ENCODE measurements at regions not wholly inside any gene's neighbourhood (a gene's known extent, or its start where the extent isn't known, plus 50 kb on each side); places are given as distances from the start of the nearest gene placed in this dataset.

DNA sequence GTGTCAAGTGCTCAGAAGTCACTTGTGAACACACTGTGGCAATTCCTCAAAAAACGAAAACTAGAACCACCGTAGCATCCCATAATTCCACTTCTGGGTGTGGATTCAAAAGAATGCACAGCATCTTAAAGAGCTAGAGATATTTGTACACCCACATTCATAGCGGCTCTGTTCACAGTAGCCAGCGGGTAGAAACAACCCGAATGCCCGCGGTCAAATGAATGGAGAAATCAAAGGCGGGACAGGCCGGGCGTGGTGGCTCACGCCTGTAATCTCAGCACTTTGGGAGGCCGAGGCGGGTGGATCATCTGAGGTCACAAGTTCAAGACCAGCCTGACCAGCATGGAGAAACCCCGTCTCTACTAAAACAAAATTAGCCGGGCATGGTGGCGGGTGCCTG is 337.5 kb downstream of the SEC14L1 start:
- no peak for DNase-seq

DNA sequence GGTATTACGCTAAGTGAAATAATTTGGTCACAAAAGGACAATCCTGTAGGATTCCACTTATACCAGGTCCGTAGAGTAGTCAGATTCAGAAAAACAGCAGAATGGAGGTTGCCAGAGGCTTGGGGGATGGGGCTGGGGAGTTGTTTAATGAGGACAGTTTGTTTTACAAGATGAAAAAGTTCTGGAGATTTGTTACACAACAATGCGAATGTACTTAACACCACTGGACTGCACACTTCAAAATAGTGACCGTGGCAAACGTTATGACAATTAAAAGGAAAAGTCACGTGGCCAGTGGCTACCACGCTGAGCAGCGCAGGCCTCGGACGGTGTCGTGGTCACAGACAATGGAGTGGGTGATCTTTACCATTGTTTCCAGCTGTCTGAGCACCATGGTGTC is 338.1 kb downstream of the SEC14L1 start:
- no peak for DNase-seq

DNA sequence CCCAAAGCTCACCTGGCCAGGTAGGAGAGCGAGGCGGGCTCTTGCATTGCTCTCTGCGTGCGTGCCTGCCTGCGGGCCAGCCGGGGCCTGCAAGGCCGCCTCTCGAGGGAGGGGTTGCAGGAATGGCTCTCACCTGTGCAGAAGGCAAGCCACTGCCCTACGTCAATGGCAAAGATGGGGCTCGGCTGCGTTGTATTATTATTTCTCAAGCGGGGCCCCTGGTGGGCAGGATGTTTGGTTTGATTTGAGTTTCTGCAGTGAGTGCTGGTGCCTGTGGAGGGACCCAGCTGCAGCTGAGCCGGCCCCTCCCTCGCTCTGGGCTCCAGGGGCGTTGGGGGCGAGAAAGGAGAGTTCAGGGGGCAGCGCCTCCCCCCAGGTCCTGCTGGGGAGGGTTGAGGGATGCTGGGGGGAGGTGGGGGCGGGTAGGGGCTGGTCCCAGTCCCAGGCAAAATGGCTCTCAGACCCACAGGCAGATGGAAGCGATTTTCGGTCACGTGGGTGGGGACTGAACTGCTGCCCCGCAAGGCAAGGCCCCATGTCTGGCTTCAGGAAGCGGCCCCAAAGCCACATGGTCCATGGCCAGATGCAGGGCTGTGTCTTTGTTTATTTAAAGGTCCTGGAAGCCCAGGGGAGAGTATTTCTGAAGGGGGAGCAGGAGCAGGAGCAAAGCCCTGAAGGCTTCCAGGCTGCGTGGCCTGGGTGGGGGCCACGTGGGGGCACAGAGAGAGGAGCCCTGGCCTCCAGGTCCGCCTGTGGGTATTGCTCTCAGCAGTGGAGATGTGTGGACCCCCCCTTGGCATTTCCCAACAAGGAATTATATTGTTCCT is 338.8 kb downstream of the SEC14L1 start:
- DNase-seq: peak; percentile 56

DNA sequence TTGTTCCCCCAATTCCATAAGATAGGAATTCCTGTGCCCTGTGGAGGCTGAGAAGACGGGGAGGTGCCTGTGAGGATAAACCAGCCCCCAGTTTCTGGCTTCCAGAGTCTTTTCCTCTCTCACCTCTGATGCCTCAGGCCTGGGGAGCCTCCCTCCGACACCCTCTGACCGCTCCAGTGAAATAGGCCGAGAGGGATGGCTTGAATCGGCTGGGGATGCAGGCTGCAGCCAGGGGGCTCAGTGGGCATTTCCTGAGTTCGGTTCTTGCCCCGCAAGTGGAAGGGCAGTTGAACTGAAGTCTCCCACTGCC is 339.4 kb downstream of the SEC14L1 start:
- DNase-seq: no peak

DNA sequence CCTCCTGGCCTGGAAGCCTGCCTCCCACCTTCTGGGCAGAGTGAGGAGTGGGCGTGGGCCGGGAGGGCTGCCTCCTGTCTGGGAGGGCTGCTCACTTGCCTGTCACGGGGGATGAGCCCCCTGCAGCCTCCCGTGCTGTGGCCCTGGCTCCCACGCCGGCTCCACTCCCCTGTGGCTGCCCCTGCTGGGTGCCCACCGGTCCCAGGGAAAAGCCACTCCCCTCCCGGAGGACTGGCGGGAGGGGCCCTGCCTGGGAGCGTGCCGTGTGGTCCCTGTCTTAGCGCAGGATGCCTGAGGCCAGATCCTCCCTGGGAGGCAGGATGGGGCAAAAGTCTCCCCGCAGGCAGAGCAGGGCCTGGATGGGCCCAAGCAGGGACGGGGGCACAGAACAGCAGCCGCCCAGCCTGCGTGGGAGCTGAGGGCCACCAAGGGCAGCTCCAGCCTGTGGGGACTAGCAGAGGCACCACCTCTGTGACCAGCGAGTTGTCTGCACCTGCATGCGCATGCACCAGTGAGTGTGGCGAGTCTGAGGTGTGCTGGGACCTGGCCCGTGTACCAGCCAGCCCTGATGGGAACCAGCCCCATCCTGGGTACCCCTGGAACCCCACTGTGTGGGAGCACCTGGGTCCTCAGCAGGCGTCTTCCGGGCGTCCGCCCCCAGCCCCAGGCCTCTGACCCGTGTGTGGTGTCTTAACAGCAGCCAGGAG is 339.9 kb downstream of the SEC14L1 start:
- DNase-seq: no peak

DNA sequence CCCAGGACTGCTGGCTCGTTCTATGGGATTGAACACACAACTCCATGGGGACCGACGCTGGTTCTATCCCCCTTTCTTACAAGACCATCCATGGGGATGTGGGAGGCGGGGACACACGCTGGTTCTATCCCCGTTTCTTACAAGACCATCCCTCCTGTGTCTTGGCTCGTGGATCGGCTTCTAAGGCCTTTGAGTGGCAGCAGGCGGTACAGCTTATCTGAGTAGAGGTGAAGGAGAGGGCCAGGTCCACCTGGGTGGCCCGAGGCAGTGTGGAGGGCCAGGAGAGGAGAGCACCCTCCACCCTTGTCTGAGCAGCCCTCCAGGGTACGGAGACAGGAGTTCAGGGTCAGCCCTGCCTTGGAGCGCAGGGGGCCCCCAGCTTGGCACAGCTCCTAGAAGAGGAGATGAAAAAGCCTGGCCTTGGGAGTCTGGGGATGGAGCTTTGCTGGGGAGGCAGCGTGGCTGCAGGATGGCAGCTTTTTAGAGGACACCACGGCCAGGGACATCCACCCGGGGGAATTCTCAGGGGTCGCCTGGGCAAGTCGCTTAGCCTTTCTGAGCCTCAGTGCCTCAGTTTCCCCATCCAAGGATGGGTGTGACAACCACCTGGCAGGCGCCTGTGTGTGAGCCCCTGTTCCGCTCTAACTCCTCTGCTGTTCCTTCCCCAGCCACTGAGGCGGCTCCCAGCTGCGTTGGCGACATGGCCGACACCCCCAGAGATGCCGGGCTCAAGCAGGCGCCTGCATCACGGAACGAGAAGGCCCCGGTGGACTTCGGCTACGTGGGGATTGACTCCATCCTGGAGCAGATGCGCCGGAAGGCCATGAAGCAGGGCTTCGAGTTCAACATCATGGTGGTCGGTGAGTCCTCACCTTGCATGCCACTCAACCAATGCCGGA is 341.0 kb downstream of the SEC14L1 start:
- DNase-seq: no peak

DNA sequence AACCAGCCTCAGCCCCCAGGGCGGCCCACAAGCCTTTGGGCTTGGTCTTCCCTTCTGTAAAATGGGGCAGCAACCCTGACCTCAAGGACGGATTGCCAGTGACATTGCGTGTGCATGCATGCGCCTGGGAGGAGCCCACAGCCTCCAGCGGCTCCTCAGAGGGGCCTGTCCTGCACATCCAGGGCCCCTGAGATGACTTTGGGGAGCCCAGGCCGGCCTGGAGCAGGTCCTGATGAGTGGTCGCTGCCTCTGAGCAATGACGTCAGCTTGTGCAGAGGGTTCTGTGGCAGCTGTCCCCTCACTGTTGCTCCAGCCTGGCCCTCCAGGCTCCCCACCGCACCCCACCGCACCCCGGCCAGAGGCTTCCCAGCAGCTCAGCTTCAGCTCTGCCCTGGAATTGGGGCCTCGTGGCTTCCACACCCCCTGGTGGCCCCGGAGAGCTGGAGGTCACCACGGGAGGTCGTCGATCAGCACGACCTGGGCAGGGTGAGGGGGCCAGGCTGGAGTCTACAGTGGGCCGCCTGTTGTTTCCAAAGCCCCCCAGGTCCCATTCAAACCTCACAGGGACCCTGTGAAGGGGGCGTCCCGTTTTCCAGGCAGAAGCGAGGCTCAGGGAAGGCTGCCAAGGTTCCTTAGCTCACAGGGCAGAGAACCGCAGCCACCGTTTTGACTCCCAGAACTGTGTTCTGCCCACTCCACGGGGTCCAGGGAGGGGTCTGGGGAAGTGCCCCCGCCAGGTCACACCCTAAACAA is 341.8 kb downstream of the SEC14L1 start:
- DNase-seq: no peak

DNA sequence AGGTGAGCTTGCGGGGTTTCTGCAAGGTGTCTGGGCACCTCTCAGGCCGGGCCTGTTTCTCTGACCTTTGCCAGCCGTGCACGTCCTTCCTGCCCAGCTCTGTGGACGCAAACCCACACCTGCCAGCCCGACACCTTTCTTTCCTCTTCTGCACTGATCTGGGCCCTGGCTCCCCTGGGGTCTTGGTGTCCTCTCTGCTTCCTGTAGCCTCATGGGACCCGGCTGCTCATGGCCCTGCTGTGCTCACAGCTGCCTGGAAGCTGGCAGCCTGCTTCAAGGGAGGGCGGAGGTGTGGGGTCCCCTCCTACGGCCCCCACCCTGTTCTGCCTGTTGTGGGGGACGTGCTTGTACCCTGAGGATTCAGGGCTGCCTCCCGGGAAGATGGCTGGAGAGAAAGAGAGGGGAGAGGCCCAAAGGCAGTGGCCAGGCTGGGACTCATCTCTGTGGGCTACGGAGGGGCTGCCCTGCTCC is 342.4 kb downstream of the SEC14L1 start:
- DNase-seq: no peak

DNA sequence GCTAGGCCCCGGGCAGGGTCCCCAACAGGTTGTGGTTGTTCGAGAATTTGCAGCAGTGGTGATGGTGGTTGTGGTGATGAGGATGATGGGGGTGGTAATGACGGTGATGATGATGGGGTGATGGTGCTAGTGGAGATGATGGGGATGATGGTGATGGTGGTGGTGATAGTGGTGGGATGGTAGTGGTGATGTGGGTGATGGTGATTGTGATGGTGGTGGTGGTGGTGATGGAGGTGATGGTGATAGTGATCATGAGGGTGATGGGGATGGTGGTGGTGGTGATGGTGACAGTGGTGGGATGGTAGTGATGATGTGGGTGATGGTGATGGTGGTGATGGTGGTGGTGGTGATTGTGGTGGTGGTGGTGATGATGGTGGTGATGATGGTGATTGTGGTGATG is 343.3 kb downstream of the SEC14L1 start:
- DNase-seq: no peak

DNA sequence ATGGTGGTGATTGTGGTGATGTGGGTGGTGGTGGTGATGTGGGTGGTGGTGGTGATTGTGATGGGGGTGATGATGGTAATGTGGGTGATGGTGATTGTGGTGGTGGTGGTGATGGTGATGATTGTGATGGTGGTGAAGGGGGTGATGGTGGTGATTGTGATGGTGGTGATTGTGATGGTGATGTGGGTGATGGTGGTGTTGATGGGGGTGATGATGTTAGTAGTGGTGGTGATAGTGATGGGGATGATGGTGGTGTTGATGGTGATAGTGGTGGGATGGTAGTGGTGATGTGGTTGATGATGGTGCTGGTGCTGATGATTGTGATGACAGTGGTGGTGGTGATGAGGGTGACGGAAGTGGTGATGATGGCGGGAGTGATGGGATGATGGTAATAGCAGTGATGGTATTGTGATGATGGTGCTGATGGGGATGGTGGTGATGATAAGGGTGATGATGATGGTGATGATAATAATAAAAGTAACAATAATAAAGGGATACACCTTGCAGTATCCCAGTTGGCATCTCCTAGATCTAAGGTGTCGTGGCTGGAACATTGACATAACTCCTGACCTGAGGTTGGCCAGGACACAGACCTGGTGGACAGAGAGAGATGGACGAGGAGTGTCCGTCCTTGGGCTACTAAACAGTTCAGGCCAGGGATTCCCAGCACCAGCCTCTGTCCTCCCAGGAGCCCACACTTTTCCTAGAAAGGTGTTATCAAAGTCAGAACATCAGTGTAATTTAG is 344.5 kb downstream of the SEC14L1 start:
- no peak for DNase-seq

DNA sequence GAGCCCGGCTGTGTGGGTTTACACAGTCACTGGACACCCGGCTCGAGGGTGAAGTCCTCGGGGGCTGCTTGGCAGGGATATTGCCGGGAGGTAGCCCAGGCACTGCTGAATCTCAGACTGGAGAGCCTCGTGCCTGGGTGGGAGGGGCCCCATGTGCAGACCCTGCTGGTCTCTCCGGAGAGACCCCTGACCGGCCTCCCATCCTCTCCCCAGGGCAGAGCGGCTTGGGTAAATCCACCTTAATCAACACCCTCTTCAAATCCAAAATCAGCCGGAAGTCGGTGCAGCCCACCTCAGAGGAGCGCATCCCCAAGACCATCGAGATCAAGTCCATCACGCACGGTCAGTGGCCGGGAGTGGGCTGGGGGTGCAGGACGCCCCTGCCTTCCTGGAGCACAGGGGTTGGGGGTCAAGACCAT is 346.5 kb downstream of the SEC14L1 start:
- no peak for DNase-seq

DNA sequence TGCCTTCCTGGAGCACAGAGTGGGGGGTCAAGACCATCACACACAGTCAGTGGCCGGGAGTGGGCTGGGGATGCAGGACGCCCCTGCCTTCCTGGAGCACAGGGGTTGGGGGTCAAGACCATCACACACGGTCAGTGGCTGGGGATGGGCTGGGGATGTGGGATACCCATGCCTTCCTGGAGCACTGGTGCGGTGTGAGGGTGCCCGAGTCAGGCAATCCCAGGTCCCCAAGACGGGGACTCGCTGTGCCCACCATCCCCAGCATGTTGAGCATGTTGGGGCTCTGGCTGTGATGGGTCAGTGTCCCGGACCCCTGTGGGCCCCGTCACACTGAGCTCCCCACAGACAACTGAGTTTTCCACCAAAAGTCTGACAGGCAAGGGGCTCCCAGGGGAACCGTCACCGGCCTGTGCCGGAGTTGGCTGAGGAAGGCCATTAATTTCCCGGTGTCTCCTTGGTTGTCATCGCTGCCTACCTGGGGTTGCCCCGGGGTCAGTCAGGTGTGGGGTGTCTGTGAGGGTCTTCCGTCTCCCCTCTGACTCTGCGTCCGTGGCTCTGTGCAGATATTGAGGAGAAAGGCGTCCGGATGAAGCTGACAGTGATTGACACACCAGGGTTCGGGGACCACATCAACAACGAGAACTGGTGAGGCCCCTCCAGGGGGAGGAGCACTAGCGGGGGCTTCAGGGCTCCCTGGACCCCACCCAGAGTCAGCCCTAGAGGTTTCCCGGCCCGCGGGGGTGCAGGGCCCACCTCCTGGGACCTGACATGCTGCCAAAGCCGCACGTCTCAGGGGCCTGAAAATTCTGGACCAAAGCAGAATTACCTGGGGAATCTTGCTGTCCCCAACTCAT is 347.1 kb downstream of the SEC14L1 start:
- DNase-seq: no peak

DNA sequence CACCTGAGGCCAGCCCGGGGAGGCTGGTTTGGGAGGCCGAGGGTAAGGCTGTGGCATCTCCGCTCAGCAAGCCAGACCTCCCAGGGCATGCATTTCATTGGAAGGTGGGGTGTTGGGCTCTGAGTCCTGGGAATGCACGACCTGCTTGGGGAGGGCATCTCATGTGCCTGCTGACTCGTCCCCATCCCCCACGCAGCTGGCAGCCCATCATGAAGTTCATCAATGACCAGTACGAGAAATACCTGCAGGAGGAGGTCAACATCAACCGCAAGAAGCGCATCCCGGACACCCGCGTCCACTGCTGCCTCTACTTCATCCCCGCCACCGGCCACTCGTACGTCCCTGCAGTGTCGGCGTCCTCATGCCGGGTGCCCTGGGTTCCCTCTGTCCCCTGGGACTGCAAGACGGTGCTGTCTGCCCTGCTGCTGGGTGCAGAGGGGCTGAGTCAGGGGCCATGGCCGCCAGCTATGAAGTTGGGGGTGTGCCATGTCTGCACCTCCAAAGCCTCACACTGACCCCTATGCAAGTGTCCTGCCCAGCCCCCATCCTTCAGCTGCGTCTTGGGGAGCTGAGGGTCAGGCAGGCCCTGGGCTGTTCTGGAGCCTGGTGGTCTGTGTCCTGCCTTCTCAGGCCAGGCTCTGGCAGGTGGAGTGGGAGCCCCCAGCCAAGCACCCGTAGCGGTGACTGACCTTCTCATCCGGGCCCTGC is 347.9 kb downstream of the SEC14L1 start:
- DNase-seq: no peak

DNA sequence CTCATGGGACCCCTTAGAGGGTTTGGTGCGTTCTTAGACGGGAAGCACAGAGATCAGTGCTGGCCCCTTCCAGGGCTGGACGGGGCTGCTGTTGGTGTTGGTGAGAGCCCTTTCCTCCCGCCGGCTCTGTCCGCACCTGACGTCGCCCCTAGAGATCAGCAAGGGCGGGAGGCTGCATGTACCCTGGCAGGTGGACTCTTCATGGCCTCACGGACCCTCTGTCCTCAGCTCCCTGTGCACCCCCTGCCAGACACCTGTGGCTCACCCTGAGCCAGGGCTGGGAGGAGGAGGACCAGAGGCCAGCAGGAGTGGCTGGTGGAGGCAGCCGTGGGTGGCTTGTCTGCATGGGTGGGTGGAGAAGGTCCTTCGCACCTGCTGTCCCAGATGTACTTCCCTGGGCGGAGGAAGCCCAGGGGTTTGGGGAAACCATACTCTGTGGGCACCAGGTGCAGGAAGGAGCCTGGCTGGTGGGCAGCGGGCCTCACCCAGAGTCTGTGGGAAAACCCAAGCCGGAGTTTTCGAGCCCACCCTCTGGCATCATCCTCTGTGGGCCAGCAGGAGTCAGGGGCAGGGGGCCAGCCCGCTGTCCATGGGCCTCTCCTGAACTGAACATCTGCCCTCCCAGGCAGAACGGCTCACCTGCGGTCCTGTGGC is 348.6 kb downstream of the SEC14L1 start:
- no peak for DNase-seq

DNA sequence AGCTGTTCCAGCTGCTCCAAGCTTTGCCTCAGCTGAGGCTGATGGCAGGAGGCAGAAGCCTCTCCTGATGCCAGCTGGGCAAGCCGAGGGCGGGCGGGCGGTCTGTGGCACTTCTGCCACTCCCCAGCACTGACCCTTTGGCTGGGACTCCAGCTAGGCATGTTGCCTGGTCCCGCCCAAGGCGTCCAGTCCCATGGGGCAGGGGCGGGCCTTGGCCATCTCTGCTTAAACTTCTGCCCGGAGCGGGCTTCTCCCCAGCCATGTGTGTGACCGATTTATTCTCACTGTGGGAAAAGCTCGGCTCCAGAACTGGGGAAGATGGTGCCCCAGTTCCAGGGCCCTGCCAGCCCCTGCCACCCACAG is 349.1 kb downstream of the SEC14L1 start:
- DNase-seq: no peak

DNA sequence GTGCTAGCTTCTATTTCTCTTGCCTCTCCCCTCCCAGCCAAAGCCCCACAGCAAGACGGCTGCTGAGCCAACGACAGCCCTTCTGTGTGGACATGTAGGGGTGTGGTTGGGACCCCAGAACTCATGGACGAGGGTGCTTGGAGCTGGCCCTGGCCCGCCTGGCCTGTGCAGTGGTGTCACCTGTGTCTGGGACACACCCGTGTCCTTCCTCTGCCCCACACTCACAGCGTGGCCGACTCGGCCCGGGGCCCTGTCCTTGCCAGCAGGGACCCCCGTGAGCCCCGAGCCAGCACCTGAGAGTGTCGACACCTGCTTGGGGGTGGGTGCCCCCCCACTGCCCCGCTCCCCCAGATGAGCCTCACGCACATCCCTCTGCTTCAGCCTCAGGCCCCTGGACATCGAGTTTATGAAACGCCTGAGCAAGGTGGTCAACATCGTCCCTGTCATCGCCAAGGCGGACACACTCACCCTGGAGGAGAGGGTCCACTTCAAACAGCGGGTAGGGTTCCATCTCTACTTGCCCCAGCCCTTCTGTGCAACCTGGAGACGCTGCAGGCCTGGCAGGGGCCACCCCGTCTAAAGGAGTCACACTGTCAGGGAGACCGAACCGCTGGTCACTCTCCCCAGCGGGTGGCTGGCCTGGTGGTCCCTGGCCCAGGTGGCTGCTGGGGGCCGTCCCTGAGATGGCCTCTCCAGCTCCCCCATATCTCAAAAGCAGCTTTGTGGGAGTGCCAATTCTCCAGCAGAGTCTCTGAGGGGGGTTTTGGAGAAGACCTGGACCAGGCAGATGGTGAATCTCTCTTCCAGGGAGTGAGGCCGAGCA is 349.8 kb downstream of the SEC14L1 start:
- no peak for DNase-seq

DNA sequence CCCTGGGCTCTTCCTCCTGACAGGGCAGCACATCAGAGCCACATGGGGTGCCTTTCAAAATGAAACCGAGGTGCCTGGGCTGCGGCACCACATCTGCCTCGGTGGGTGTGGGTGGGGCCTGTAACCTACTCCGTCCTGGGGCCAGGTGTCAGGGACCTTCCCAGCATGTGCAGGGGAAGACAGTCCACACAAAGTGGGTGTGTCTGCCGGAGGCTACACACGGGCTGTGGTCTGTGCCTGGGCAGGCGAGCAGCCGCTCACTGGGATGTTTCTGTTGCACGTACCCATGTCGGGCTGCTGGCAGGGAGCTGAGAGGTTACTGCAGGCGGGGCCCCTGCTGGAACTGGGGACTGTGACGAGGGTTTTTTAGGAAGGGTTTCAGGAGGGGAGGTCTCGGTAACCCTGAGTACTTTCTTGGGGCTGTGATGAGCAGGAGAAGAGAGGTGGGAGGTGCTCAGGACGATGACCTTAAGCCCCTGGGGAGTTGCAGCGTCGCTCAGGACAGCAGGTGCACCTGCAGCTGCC is 351.2 kb downstream of the SEC14L1 start:
- no peak for DNase-seq

DNA sequence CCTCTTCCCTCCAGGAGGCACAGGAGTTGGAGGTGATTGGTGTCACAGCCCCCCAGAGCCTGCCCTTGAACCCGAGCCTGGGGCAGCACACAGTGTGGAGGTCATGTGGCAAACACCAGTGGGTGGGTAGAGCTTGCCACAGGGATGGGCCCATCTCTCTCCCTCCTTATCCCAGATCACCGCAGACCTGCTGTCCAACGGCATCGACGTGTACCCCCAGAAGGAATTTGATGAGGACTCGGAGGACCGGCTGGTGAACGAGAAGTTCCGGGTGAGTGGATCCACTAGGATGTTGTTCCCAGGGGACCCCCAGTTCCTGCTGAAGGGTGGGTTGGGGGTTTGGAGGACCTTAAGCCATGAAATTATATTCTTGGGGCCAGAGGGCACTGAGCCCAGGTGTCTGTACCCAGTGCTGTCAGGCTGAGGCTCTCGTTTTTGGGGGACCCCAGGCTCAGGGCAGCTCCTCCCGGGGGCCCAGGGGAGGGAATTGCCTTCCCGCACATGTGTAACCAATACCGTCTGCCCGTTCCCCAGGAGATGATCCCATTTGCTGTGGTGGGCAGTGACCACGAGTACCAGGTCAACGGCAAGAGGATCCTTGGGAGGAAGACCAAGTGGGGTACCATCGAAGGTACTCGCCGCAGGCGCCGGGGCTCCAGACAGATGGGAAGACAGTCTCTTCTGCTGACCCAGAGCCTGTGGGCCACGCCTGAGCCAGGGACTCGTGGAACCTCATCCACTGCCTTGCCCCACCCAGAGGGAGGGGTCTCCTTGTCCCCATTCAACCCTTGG is 351.9 kb downstream of the SEC14L1 start:
- no peak for DNase-seq

All from fibroblast of skin of right quadriceps (primary cell).